GM18858 (cell line): ENCODE measurements at regions not wholly inside any gene's neighbourhood (a gene's known extent, or its start where the extent isn't known, plus 50 kb on each side); places are given as distances from the start of the nearest gene placed in this dataset.
A peak's percentile ranks its signal among the peaks of the same experiment; 100 is the strongest.

ENCODE experiments used
- ATAC-seq: cut with Tn5 transposase; IDR thresholded peaks from one replicate; pipeline ENCODE4 v1.9.1; 2021; ENCODE audit not compliant: unreplicated experiment

DNA sequence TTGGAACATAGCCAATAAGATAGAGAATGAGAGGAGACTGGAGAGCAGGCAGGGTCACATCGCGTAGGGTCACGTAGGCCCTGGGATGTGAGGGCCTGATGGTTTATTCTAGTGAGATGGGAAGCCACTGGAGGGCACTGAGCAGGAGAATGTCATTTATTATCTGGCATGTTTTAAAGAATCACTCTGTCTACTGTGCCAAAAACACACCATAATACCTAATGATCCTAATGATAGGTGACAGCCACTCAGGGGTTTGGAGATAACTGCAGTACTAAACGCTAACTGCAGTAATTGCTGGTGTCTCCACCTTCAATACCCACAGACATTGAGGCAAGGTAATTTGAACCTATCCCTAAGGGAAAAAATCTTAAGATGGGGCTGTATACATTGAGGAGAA is 185.4 kb downstream of the TTLL7 start:
- ATAC-seq = no peak

DNA sequence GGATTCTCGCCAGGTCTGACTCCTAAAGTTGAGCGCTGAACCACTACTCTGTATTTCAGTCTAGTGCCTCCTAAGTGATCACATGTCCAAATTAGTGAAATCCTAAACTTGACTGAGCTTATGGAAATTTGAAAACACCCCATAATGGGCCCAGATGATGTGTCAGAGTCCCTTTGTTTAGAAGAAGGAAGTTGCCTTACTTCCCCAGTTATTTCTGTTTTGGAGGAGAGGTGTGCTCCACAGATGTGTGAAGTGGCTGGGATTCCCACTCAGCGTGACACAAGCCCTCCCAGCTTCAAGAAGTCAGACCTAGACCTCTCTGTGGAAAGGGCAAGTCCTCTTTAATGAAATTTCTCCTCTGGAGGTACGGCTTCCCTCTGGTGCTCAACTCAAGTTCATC is 188.8 kb downstream of the TTLL7 start:
- ATAC-seq = no peak

DNA sequence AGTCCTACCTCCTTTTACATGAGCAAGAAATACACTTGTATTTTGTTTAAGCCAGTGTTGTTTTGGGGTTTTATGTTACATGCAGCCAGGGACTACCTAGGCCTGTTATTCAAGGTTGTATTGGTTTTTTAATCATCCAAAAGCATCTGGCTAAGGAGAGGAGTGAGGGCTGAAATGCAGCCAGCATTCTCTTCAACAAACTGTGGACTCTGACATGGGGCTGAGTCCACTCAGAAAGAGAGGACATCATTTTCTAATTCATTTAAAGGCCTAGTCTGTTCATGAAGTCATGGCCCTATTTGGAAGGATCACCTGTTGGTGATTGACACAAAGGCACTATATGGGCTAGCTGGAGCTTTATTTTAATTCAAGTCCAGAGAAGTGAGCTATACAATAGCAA is 190.4 kb downstream of the TTLL7 start:
- no peak for ATAC-seq

DNA sequence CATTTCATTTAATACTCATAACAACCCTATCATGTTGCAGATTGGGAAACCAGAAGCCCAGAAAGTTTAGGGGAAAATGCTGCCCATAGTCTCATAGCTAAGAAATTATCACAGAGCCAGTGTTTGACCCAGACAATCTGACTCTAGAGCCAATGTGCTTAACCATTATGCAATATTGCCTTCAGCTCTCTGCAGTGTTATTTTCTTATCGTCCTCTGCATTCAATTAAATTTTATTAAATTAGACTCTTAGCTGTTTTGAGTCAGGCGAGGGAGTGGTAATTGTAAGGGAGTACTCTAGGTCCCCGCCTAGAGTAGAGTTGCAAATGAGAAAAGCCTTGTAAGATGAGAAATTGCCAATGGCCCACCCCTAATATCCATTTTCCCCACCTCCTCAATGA is 191.1 kb downstream of the TTLL7 start:
- ATAC-seq = no peak

DNA sequence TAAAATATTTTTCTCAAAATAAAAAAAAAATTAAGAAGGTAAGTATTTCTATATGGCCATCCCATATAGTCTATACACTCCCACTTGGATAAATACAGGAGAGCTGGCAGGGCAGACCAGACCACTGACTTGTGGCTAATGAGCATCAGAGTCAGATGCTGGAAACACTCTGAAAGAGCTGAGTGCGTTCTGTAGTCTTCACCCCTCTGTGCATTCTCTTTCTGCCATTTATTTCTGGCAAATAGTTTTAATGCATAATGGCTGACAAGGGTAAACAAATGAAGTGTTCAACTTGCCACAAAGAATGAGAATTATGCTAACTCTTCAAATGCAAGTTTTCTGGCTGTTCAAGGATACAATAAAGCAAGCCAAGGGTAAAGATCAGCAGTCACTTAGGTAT is 191.7 kb downstream of the TTLL7 start:
- ATAC-seq = no peak

DNA sequence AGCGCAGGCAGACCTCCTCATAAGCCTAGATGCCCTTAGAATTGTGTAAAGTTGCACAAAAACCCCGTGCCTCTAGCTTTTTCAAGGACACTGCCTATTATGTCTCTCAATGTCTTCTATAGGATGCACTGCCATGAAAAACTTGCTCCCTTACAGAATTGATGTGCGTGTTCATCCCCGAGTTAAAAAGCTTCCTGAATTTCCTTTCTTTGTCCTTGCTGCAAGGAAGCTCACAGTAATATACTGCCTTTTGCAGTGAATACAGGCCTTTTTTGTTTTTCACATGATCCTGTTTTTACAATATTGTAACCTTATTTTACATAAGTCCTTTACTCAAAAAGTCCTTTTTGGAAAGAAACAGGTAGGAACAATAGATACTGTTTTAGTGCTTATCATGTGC is 193.0 kb downstream of the TTLL7 start:
- no peak for ATAC-seq

DNA sequence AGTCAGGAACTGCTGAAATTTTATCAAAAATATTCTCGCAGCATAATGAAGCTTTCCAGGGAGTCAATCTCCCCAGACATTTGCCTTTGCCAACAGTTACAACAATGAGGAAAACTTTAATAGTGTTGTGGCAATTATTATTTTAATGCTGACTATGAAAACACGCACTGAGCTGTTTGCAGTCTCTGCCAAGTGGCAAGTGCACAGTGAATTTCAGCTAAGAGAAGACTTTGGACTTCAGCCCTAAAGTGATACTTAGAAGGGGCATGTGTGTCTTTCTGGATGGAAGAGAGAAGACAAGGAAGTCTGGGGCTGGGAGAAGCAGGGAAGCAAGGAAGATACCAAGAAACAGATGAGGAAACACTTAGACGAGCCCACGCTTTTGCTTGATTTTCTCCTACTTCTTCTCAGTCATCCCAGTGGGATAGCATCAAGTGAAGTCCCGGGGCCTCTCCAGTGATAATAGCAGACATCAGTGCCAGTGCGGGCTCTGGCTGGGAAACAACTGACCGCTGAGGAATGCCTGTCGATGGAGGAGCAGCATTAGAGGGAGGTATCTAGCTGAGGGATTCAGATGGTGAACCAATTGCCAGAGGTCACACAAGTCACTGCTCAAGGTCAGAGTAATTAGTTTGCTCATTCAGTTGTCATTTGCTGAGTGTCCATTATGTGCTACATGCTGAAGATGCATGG is 196.3 kb downstream of the TTLL7 start:
- no peak for ATAC-seq

DNA sequence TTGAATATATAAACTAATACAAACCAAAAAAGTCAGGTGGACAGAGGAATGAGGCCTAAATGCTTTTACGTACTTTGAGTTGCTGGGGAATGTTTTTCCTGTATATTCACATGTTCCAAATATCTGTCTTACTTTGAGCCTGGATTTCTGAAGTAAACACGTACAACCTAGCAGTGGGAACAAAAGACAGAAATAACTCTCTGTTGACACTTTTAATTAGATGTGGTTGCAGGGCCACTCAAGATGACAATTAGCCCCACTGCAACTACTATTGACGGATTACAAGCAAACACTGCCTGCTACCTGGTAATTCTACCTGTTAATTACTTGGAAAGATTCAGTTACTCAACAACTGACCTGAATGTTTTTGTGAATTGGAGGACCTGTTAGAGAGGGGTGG is 196.9 kb downstream of the TTLL7 start:
- no peak for ATAC-seq

DNA sequence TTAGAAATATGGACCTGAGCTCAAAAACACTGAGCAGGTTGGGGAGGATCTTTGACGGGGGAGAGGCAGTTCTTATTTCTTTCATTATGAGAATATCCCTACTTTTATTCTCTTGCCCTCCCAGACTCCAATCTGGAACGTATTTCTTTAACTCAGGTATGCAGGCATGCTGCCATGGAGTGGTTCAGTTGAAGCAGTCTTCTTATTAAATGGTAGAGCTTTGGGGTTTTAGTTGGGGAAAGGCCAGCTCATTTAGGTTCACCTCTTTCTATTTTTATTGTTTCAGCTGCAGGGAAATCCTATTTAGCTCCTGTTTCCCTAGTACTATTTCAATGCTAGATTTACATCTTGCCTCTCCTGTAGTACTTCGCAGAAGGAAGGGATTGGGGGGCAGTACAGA is 198.9 kb downstream of the TTLL7 start:
- ATAC-seq = no peak

DNA sequence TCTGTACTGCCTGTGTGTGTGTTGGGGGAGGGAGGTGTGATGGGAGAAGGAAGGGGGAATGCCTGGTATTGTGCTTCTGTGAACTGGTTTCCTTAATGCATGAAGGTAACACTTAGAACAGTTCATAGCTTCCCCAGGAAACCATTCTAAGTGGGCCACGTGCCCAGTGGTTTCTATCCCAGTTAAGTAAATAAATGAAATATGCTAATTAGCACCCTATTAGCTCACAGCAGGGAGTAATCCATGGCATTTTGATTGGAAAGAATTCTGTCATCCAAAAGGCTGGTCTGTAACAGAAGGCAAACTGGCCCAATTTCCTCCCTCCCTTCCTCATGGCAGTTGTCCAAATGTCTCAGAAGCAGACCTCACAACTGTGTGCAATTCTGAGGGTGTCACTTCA is 199.3 kb downstream of the TTLL7 start:
- ATAC-seq = no peak

DNA sequence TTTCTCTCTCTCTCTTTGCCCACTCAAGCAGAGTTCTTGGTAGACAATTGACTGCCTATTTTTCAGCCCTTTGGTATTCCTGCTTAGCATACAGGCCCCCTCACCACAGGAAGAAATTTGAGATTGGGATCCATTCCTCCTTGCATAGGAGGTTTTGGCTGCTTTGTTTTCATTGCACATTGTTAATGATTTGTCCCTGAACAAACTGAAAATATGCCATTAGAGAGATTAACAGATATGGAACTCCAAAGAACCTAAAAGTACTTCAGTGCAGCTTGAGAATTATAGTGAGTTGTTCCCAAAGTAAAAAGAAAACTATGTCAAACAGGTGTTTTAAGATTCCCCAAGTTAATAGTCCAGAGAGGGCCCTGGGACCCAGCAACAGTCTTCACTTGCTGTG is 200.0 kb downstream of the TTLL7 start:
- ATAC-seq = no peak

DNA sequence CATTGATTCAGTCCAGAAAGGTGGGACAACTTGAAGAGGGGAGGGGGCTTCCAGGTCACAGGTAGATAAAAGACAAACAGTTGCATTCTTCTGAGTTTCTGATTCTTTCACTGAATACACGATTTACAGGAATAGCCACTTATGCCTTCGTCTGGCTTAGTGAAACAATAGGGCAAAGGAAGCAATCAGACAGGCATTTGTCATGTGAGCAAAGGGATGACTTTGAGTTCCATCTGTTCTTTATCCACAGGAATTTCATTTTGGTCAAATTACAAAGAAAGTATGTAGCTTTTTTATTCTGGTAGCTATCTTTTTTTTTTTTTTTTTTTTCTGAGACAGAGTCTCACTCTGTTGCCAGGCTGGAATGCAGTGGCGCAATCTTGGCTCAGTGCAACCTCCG is 202.5 kb downstream of the TTLL7 start:
- ATAC-seq = no peak

DNA sequence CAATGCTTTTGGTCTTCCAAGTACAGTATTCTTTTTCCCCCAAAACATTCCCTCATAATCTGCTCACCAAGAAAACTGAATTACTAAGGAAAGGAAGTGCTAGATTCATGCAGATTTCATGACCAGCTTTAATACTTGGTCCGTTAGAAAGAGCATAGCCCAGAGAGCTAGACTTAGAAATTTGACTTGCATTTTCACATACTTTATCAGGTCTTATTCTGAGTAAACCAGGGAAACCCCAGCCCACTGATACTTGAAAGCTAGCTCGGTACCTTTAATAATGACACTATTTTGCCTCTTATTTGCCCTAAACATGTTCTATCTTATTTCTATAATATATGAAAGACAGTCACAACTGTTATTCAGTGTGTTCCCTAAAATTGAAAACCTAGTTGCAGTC is 204.5 kb downstream of the TTLL7 start:
- ATAC-seq = peak; percentile 92

DNA sequence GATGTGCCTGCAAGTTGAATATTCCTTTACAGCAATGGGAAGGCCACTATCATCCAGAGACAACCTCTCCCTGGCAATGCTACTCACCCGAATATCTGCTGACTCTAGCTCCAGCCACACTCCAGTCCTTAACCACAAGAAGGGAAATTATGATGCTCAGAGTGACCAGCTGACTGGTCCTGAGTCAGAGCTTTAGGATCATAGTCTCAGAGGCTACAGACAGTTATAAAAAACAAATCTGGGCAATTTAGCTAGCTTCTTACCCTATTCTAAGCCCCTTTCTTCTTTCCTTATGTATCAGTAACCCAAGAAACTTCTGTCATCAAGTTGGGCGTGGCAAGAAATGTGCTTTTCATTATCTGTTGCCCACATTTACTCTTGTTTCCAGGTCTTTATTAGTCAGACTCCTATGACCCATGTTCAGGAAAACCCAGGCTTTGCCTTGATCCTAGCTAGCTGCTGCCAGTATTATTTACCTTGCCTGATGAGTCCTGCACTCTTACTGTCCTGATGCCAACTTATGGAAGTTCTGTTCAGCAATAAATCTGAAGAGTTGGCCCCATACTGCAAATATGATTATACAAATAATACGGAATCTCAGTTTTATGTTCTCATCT is 207.0 kb downstream of the TTLL7 start:
- no peak for ATAC-seq

DNA sequence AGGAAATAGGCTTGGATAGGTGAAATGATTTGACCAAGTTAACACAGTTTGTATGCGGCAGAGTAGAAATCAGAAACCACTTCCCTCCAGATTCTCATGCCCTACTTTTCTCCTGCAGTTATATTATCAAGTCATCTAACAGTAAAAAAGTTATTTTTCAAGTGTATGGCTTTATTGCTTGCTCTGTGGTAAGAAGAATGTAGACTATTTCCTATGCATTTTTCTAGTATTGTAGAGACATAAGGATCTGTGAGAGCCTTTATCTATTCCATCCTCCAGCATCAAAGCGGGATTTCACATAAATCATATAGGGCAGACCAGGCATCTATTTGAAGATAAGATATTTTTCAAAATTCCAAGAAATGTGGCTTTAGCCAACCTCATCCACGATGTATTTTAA is 208.5 kb downstream of the TTLL7 start:
- no peak for ATAC-seq

DNA sequence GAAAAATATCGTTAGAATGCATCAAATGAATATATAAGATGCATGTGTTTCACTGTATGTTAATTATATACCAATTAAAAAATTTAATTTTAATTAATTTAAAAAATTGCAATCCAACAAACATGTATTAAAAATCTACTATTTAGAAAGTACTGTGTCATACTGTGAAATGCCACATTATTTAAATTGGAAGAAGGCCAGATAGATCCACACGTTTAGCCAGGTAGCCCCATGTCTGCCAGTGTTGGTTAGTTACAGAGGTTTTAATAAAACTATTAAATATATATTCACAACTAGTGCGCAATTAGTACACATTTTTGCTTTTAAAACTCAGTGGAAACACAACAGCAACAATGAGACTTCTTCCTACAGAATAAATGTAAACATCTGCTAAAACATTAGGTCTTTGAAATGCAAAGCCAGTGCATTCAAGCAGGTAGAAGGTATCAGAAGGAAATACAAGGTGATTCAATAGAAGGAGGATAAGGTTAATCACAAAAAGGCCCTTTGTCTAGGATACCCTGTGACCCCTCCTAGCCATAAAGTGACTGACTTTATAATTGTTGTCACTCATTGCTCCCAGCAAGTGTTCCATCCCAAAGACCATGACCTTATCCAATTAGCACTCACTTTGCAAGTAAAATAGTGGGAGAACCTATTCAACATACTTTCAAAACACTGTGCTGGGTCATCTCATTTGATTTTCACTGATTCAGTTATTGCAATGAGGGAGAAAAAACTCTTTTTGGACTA is 211.5 kb downstream of the TTLL7 start:
- ATAC-seq = no peak

DNA sequence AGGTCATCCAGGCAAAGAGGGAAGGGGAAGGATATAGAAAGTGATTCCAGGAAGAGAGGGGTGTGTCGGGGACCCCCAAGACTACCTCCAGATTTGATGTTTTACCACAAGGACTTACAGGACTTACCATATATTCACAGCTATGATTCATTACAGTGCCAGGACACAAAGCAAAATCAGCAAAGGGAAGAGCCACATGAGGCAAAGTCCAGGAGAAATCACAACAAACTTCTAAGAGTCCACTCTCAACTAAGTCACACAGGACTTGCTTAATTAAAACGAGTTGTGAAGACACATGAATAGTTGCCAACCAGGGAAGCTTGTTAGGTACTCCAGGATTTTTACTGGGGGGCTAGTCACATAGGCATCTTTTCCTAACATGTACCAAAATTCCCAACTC is 217.3 kb downstream of the TTLL7 start:
- no peak for ATAC-seq

DNA sequence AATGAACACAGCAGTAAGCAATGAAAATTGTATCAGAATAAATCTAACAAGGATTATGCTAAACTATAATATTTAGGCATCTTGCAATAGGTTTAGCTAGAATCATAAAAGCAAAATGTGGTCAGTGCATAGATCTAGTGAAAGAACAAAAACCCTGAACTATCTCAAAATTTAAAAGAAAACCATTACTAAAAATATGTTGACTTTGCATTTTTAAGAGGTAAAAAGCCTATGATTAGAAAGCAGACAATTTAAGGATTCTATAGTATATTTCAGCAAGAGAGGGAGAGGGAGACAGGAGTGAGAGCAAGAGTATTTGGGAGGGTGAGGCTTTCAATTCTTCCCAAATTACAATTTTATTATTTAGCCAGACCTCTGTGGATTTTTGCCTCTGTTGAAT is 219.4 kb downstream of the TTLL7 start:
- no peak for ATAC-seq

DNA sequence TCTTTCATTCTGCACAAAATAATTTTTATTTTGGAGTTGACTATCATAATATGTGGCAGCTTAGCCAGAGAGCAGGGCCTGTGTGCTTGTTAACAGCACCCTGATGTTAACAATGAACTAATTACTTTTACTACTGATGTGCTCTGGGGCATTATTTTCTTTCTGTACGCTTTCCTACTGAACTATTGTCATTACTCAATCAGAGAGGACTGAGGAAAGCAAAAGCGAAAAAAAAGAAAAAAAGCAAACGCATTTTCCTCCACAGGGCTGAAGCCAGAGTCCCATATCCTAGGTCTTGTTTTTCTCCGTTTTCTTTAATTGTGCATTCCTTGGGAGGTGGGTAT is 221.2 kb downstream of the TTLL7 start:
- ATAC-seq = no peak

DNA sequence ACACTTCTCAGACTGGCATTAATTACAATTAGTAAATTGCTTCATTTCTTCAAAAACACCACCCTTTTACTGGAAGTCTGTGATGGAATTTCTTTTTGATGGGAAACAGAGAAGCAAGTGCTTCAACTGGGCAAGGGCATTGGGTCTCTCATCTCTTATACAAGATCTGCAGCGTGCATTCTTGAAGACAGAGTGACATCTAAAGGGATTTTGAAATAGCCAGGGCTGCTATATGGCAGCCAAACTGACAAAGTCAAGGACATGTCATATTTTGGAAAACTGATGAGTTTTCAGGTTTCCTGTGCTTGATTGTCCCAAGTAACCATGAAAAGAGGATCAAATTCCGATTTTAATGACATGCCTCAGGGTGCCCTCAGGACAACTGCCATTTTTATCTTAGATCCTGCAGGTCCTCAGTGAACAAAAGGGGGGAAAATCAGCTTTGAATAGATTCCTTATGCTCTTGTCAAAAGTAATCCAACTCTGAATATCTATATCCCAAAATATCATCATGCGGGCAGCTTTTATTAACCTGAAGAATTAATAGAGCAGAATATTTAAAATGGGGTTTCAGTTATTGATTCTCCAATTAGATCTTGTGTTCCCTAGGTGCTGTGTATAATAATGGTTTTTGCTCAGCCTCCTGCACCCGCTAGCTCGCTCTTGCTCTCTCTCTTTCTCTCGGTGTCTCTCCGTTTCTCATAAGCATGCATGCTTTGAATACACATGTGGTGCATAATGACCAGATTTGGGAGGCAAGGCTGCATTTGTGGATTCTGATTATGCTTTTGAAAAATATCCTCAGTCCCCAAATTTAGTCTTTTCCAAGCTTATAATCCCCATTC is 221.8 kb downstream of the TTLL7 start:
- no peak for ATAC-seq

DNA sequence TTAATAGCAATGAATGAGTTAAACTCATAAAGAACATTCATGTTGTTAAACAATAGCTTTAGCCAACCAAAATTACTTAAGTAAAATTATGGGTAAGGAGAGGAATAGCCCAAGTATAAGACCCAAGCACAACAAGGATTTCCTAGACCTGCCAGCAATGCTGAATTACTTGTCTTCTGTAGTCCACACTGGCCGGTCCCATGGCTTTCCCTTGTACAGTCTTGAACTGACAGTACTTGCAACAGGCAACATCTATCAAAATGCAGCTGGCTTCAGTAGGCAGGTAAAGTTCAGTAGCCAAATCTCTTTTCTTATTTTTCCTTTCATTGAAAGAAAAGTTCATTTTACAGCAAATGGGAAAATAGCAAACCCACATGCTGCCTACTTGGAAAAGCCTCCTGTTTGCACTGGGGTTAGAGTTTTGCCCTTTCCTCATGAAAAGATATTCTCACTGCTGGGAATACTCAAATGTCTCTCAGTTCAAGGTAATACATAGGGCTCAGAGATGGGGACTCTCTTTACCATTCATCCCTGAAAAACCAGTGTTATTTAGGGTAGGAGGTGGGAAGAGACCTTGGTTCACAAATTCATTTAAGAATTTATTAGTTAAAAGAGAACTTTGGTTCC is 222.8 kb downstream of the TTLL7 start:
- ATAC-seq = no peak
